ENCODE measurements at regions not wholly inside any gene's neighbourhood (a gene's known extent, or its start where the extent isn't known, plus 50 kb on each side); places are given as distances from the start of the nearest gene placed in this dataset.

DNA sequence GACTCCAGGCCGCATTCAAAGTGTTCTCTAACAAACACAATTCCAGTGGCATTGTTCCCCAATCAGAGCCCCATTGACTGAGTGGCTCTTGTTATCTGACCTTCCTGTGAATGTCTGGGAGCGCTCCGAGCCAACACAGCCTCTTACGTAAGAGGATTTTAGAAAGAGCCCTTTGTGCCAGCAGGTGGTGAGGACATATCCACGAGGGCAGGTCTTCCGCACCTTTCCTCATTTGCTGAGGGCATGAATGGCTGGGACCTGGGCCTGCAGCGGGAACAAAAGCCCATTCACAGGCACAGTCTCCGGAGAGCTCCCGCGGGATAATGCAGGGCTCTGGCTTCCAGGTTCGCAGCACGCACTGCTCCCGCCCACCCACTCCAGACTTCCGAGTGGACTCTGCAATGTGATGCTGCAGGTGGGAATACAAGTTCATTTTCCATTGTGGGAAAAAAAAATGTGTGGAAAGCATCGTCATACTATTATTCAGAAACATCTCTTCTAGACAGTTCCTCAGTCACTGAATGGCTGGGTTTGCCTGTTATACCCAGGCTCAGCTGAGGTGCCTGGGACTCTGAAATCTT, 295.0 kb upstream of the IGFBP3 start:
- Histone ChIP-seq H3K4me3 (ENCODE audit: control extremely low read depth in 1 of 5, extremely low read depth in 1 of 5, insufficient read depth in 1 of 5, low read depth in 2 of 5, low read length in 4 of 5) (no peak overlapping the region), H4K20me1 (ENCODE audit: control insufficient read depth, insufficient read depth, low read length, poor library complexity, severe bottlenecking) (no peaks in the 10 kb centered on the region), H3K4me2 (replicated peaks; ENCODE audit: low read depth, low read length, poor library complexity, severe bottlenecking) (no peak overlapping the region), H3K4me1 (ENCODE audit: control insufficient read depth in 2 of 2, insufficient read depth in 2 of 2, low read length in 2 of 2) (no peaks in the 10 kb centered on the region), H3K9me3 (ENCODE audit: control extremely low read depth in 1 of 3, control insufficient read depth in 2 of 3, insufficient read depth in 1 of 3, low read length in 2 of 3) (no peaks in the 10 kb centered on the region), H3K79me2 (ENCODE audit: control insufficient read depth, insufficient read depth, low read length) (no peaks in the 10 kb centered on the region), H3K27me3 (replicated peaks in 1 of 4; ENCODE audit: control extremely low read depth in 1 of 4, control insufficient read depth in 3 of 4, insufficient read depth in 4 of 4, low read length in 3 of 4) (no peaks in the 10 kb centered on the region), H3K27ac (ENCODE audit: low read length in 2 of 2) (no peak overlapping the region), H2AFZ (ENCODE audit: insufficient read depth, low read depth, low read length, poor library complexity, severe bottlenecking) (no peak overlapping the region), H3K36me3 (replicated peaks in 1 of 2; ENCODE audit: control extremely low read depth in 1 of 2, control insufficient read depth in 1 of 2, extremely low read depth in 1 of 2, insufficient read depth in 2 of 2, low read length in 1 of 2) (no peaks in the 10 kb centered on the region), H3K9ac (ENCODE audit: low read length) (no peak overlapping the region)
- Mint-ChIP-seq H3K27ac (no peak overlapping the region), H3K4me3 (no peak overlapping the region), H3K9me3 (ENCODE audit: insufficient read depth) (no peaks in the 10 kb centered on the region), H3K27me3 (no peaks in the 10 kb centered on the region), H3K4me1 (no peaks in the 10 kb centered on the region)
- CTCF ChIA-PET, result no interaction called here
- DNase-seq, result no peak
- TF ChIP-seq, protein P1, sequence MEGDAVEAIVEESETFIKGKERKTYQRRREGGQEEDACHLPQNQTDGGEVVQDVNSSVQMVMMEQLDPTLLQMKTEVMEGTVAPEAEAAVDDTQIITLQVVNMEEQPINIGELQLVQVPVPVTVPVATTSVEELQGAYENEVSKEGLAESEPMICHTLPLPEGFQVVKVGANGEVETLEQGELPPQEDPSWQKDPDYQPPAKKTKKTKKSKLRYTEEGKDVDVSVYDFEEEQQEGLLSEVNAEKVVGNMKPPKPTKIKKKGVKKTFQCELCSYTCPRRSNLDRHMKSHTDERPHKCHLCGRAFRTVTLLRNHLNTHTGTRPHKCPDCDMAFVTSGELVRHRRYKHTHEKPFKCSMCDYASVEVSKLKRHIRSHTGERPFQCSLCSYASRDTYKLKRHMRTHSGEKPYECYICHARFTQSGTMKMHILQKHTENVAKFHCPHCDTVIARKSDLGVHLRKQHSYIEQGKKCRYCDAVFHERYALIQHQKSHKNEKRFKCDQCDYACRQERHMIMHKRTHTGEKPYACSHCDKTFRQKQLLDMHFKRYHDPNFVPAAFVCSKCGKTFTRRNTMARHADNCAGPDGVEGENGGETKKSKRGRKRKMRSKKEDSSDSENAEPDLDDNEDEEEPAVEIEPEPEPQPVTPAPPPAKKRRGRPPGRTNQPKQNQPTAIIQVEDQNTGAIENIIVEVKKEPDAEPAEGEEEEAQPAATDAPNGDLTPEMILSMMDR (IDR thresholded peaks at IDR 0.05), result no peak
- TF ChIP-seq EZH2 (IDR thresholded peaks at IDR 0.05; ENCODE audit: borderline replicate concordance, insufficient read depth, low read depth, low read length, poor library complexity, severe bottlenecking), result no peak
- intact Hi-C loops (cut with micrococcal nuclease), result no loop called here
- 74% methylated on average over 14 of the region's 15 CpGs for WGBS (ENCODE audit: insufficient coverage)
- ATAC-seq (ENCODE audit: low read depth), result no peak
- POLR2A ChIA-PET, result no interaction called here

DNA sequence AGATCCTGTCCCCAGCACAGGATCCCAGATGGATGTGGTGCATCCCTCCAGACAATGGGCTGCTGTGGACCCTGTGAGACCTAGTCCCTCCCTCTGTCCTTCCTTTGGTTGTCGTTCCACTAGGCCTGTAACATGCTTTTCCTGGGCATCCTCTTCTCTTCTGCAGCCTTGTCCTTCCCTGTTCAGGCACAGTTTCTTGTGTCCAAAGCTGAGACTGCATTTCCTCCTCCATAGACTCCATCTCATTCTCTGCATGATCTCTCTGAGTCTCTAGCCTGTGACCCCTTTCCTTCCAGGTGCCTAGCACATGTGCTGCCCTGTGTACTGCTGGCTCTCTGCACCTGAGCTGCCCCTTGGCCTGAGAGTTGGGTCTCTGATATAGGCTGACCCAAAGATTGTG, 293.5 kb upstream of the IGFBP3 start:
- H4K20me1 ChIP-seq (ENCODE audit: control insufficient read depth, insufficient read depth, low read length, poor library complexity, severe bottlenecking), result no peaks in the 10 kb centered on the region
- no peaks in the 10 kb centered on the region for H3K9me3 ChIP-seq (ENCODE audit: control extremely low read depth in 1 of 3, control insufficient read depth in 2 of 3, insufficient read depth in 1 of 3, low read length in 2 of 3)
- no peaks in the 10 kb centered on the region for H3K9me3 Mint-ChIP-seq (ENCODE audit: insufficient read depth)
- no peaks in the 10 kb centered on the region for H3K4me1 Mint-ChIP-seq
- no peak overlapping the region for H3K9ac ChIP-seq (ENCODE audit: low read length)
- no peak overlapping the region for H3K4me3 Mint-ChIP-seq
- no peaks in the 10 kb centered on the region for H3K4me1 ChIP-seq (ENCODE audit: control insufficient read depth in 2 of 2, insufficient read depth in 2 of 2, low read length in 2 of 2)
- H3K79me2 ChIP-seq (ENCODE audit: control insufficient read depth, insufficient read depth, low read length), result no peaks in the 10 kb centered on the region
- no peak overlapping the region for H3K4me3 ChIP-seq (ENCODE audit: control extremely low read depth in 1 of 5, extremely low read depth in 1 of 5, insufficient read depth in 1 of 5, low read depth in 2 of 5, low read length in 4 of 5)
- ATAC-seq (ENCODE audit: low read depth) (no peak), DNase-seq (no peak)
- intact Hi-C loops (cut with micrococcal nuclease), result no loop called here
- H2AFZ ChIP-seq (ENCODE audit: insufficient read depth, low read depth, low read length, poor library complexity, severe bottlenecking), result no peak overlapping the region
- no peaks in the 10 kb centered on the region for H3K27me3 ChIP-seq (replicated peaks in 1 of 4; ENCODE audit: control extremely low read depth in 1 of 4, control insufficient read depth in 3 of 4, insufficient read depth in 4 of 4, low read length in 3 of 4)
- no peak overlapping the region for H3K27ac ChIP-seq (ENCODE audit: low read length in 2 of 2)
- WGBS (ENCODE audit: insufficient coverage), result 92% methylated on average over 1 of the region's 1 CpG
- ChIA-PET POLR2A (no interaction called here), CTCF (no interaction called here)
- H3K36me3 ChIP-seq (replicated peaks in 1 of 2; ENCODE audit: control extremely low read depth in 1 of 2, control insufficient read depth in 1 of 2, extremely low read depth in 1 of 2, insufficient read depth in 2 of 2, low read length in 1 of 2), result no peaks in the 10 kb centered on the region
- no peaks in the 10 kb centered on the region for H3K27me3 Mint-ChIP-seq
- H3K4me2 ChIP-seq (replicated peaks; ENCODE audit: low read depth, low read length, poor library complexity, severe bottlenecking), result no peak overlapping the region
- TF ChIP-seq, protein P1 (IDR thresholded peaks at IDR 0.05), result no peak
- no peak for TF ChIP-seq EZH2 (IDR thresholded peaks at IDR 0.05; ENCODE audit: borderline replicate concordance, insufficient read depth, low read depth, low read length, poor library complexity, severe bottlenecking)
- no peak overlapping the region for H3K27ac Mint-ChIP-seq
